OCI-LY3 (cell line): ENCODE measurements at regions not wholly inside any gene's neighbourhood (a gene's known extent, or its start where the extent isn't known, plus 50 kb on each side); places are given as distances from the start of the nearest gene placed in this dataset.

Source experiments
- CTCF ChIP-seq: fragments of 200-600, 300-600 bp; sonication (generic); IDR thresholded peaks from 2 replicates; pipeline ENCODE4 v1.5.1; 2014; ENCODE audit warnings: antibody characterized with exemption, low read length, low read depth
- EZH2phosphoT487 ChIP-seq: fragments of 200-600 bp; shearing (Covaris generic); IDR thresholded peaks from 2 replicates; pipeline ENCODE4 v1.6.1; 2018; ENCODE audit warnings: antibody characterized with exemption, mixed run types, low read depth

GRCh38 chr12:107607464-107608392 is 77.9 kb upstream of the PWP1 start:
- peak; percentile 91 for TF ChIP-seq CTCF
- TF ChIP-seq EZH2phosphoT487 = no peak
